IPS-15b (cell line): ENCODE measurements at regions not wholly inside any gene's neighbourhood (a gene's known extent, or its start where the extent isn't known, plus 50 kb on each side); places are given as distances from the start of the nearest gene placed in this dataset.
"Not testable (repeated sequence)": the region's sequence is repeated elsewhere in the genome, so short reads cannot be mapped to it uniquely, and the experiment has no call there.

Experiments
- H3K27me3 ChIP-seq: one replicate; pipeline ENCODE4 v1.6.1; 2013; ENCODE audit warnings: low read length; ENCODE audit not compliant: control insufficient read depth, insufficient read depth
- H3K36me3 ChIP-seq: one replicate; pipeline ENCODE4 v1.6.1; 2013; ENCODE audit warnings: low read length; ENCODE audit not compliant: control insufficient read depth, insufficient read depth
- H3K4me1 ChIP-seq: one replicate; pipeline ENCODE4 v1.6.1; 2013; ENCODE audit warnings: mild to moderate bottlenecking, low read length; ENCODE audit not compliant: control insufficient read depth, insufficient read depth
- H3K4me3 ChIP-seq: one replicate; pipeline ENCODE4 v1.5.1; 2013; ENCODE audit warnings: low read depth, low read length
- H3K9ac ChIP-seq: one replicate; pipeline ENCODE4 v1.6.1; 2013; ENCODE audit warnings: low read depth, mild to moderate bottlenecking, low read length
- H3K9me3 ChIP-seq: one replicate; pipeline ENCODE4 v1.6.1; 2013; ENCODE audit warnings: mild to moderate bottlenecking, low read length; ENCODE audit not compliant: control insufficient read depth, insufficient read depth

GRCh38 chr3:110687138-110687537 lies 384.5 kb upstream of the NECTIN3 start:
- Histone ChIP-seq H3K36me3 (no peaks in the 10 kb centered on the region), H3K27me3 (no peaks in the 10 kb centered on the region), H3K9ac (no peak overlapping the region), H3K4me1 (peaks cover 34% of the 10 kb centered on the region), H3K9me3 (no peaks in the 10 kb centered on the region), H3K4me3 (no peak overlapping the region)

- no peaks in the 10 kb centered on the region for H3K4me1 ChIP-seq
- no peak overlapping the region for H3K9ac ChIP-seq
- H3K4me3 ChIP-seq: no peak overlapping the region
- no peaks in the 10 kb centered on the region for H3K27me3 ChIP-seq
- no peaks in the 10 kb centered on the region for H3K9me3 ChIP-seq
- H3K36me3 ChIP-seq: no peaks in the 10 kb centered on the region
Measured at GRCh38 chr3:110697961-110698360, 373.7 kb upstream of the NECTIN3 start.

GRCh38 chr3:110704332-110704731 lies 367.3 kb upstream of the NECTIN3 start:
- not testable (repeated sequence) for H3K36me3 ChIP-seq

GRCh38 chr3:110708156-110708555 lies 363.5 kb upstream of the NECTIN3 start:
- Histone ChIP-seq H3K4me3 (no peak overlapping the region), H3K4me1 (peaks cover 26% of the 10 kb centered on the region), H3K9ac (no peak overlapping the region), H3K9me3 (peaks cover 7% of the 10 kb centered on the region), H3K36me3 (no peaks in the 10 kb centered on the region), H3K27me3 (no peaks in the 10 kb centered on the region)

More at GRCh38 chr3:110704332-110704731, 367.3 kb upstream of the NECTIN3 start:
- not testable (repeated sequence) for H3K4me3 ChIP-seq, H3K27me3 ChIP-seq, H3K9me3 ChIP-seq, H3K4me1 ChIP-seq, H3K9ac ChIP-seq

GRCh38 chr3:110710156-110710555 lies 361.5 kb upstream of the NECTIN3 start:
- no peaks in the 10 kb centered on the region for H3K36me3 ChIP-seq
- no peak overlapping the region for H3K4me3 ChIP-seq
- H3K27me3 ChIP-seq: no peaks in the 10 kb centered on the region
- peaks cover 26% of the 10 kb centered on the region for H3K4me1 ChIP-seq
- no peak overlapping the region for H3K9ac ChIP-seq
- H3K9me3 ChIP-seq: peaks cover 1% of the 10 kb centered on the region

- Histone ChIP-seq H3K4me1 (peaks cover 26% of the 10 kb centered on the region), H3K36me3 (no peaks in the 10 kb centered on the region), H3K4me3 (no peak overlapping the region), H3K27me3 (no peaks in the 10 kb centered on the region), H3K9me3 (no peaks in the 10 kb centered on the region), H3K9ac (no peak overlapping the region)
Measured at GRCh38 chr3:110710603-110711002, 361.0 kb upstream of the NECTIN3 start.

- no peaks in the 10 kb centered on the region for H3K27me3 ChIP-seq
- no peaks in the 10 kb centered on the region for H3K36me3 ChIP-seq
- no peak overlapping the region for H3K4me3 ChIP-seq
- H3K9me3 ChIP-seq: no peaks in the 10 kb centered on the region
- H3K9ac ChIP-seq: no peak overlapping the region
- H3K4me1 ChIP-seq: peaks cover 26% of the 10 kb centered on the region
Measured at GRCh38 chr3:110711130-110711832, 360.3 kb upstream of the NECTIN3 start.

GRCh38 chr3:110711851-110712516 lies 359.6 kb upstream of the NECTIN3 start:
- no peaks in the 10 kb centered on the region for H3K36me3 ChIP-seq

GRCh38 chr3:110727056-110727455 lies 344.6 kb upstream of the NECTIN3 start:
- no peak overlapping the region for H3K4me3 ChIP-seq
- H3K4me1 ChIP-seq: peaks cover 5% of the 10 kb centered on the region

More at GRCh38 chr3:110711851-110712516, 359.6 kb upstream of the NECTIN3 start:
- Histone ChIP-seq H3K27me3 (no peaks in the 10 kb centered on the region), H3K9me3 (no peaks in the 10 kb centered on the region), H3K9ac (no peak overlapping the region), H3K4me1 (peaks cover 26% of the 10 kb centered on the region), H3K4me3 (no peak overlapping the region)

GRCh38 chr3:110731148-110731547 lies 340.5 kb upstream of the NECTIN3 start:
- H3K4me1 ChIP-seq: peaks cover 5% of the 10 kb centered on the region
- no peaks in the 10 kb centered on the region for H3K9me3 ChIP-seq
- no peak overlapping the region for H3K9ac ChIP-seq
- H3K4me3 ChIP-seq: no peak overlapping the region
- H3K36me3 ChIP-seq: no peaks in the 10 kb centered on the region
- H3K27me3 ChIP-seq: no peaks in the 10 kb centered on the region

More at GRCh38 chr3:110727056-110727455, 344.6 kb upstream of the NECTIN3 start:
- H3K36me3 ChIP-seq: no peaks in the 10 kb centered on the region
- no peaks in the 10 kb centered on the region for H3K27me3 ChIP-seq
- H3K9me3 ChIP-seq: no peaks in the 10 kb centered on the region
- H3K9ac ChIP-seq: no peak overlapping the region

GRCh38 chr3:110732420-110732819 lies 339.2 kb upstream of the NECTIN3 start:
- no peak overlapping the region for H3K4me3 ChIP-seq
- H3K9ac ChIP-seq: no peak overlapping the region
- peaks cover 3% of the 10 kb centered on the region for H3K4me1 ChIP-seq
- H3K27me3 ChIP-seq: no peaks in the 10 kb centered on the region
- H3K36me3 ChIP-seq: no peaks in the 10 kb centered on the region
- H3K9me3 ChIP-seq: no peaks in the 10 kb centered on the region

- no peak overlapping the region for H3K4me3 ChIP-seq
- no peaks in the 10 kb centered on the region for H3K36me3 ChIP-seq
- no peak overlapping the region for H3K9ac ChIP-seq
- H3K27me3 ChIP-seq: no peaks in the 10 kb centered on the region
- H3K4me1 ChIP-seq: peaks cover 3% of the 10 kb centered on the region
- H3K9me3 ChIP-seq: no peaks in the 10 kb centered on the region
Measured at GRCh38 chr3:110733045-110733444, 338.6 kb upstream of the NECTIN3 start.
